Fibroblast of pulmonary artery (primary cell): ENCODE measurements at regions not wholly inside any gene's neighbourhood (a gene's known extent, or its start where the extent isn't known, plus 50 kb on each side); places are given as distances from the start of the nearest gene placed in this dataset.

ENCODE experiments used
- DNase-seq: peaks from one replicate; pipeline ENCODE4 v3.0.0-alpha.2; 2010; ENCODE audit warnings: low read depth
- H3K4me3 ChIP-seq: replicated peaks from 2 replicates; pipeline ENCODE4 v1.5.1; 2011; ENCODE audit warnings: low read depth, mild to moderate bottlenecking, control low read depth, low read length, moderate library complexity
- CTCF ChIP-seq: IDR thresholded peaks from 2 replicates; pipeline ENCODE4 v1.5.1; 2011; ENCODE audit warnings: mild to moderate bottlenecking, control low read depth, low read length, inconsistent platforms; ENCODE audit errors: missing control alignments

GRCh38 chr2:59930430-59930829, 623.0 kb downstream of the BCL11A start:
- TF ChIP-seq CTCF: no peak
- no peak for DNase-seq
- H3K4me3 ChIP-seq: no peak overlapping the region

- DNase-seq: no peak
- no peak overlapping the region for H3K4me3 ChIP-seq
- TF ChIP-seq CTCF: no peak
These were observed 626.7 kb downstream of the BCL11A start for GRCh38 chr2:59926731-59927130.

GRCh38 chr2:59925321-59925720, 628.1 kb downstream of the BCL11A start:
- no peak overlapping the region for H3K4me3 ChIP-seq
- no peak for DNase-seq
- TF ChIP-seq CTCF: no peak

- H3K4me3 ChIP-seq: no peak overlapping the region
- no peak for DNase-seq
- no peak for TF ChIP-seq CTCF
These were observed 629.1 kb downstream of the BCL11A start for GRCh38 chr2:59924346-59924745.

GRCh38 chr2:59922450-59922849, 631.0 kb downstream of the BCL11A start:
- DNase-seq: no peak
- no peak overlapping the region for H3K4me3 ChIP-seq
- TF ChIP-seq CTCF: no peak

GRCh38 chr2:59921743-59922142, 631.7 kb downstream of the BCL11A start:
- DNase-seq: no peak
- no peak for TF ChIP-seq CTCF

GRCh38 chr2:59920961-59921360, 632.5 kb downstream of the BCL11A start:
- no peak for DNase-seq
- no peak for TF ChIP-seq CTCF
- no peak overlapping the region for H3K4me3 ChIP-seq

More at GRCh38 chr2:59921743-59922142, 631.7 kb downstream of the BCL11A start:
- H3K4me3 ChIP-seq: no peak overlapping the region
